HEK293 (cell line): ENCODE measurements at regions not wholly inside any gene's neighbourhood (a gene's known extent, or its start where the extent isn't known, plus 50 kb on each side); places are given as distances from the start of the nearest gene placed in this dataset.
"Not testable (repeated sequence)": the region's sequence is repeated elsewhere in the genome, so short reads cannot be mapped to it uniquely, and the experiment has no call there.

Experiments used
- CTCF ChIA-PET: fragments of 350-600 bp; formaldehyde crosslinking; extraction: SDS; loops from one replicate; lab custom pipeline; 2021; ENCODE audit warnings: antibody characterized with exemption; lab: Yijun Ruan, JAX
- POLR2A ChIA-PET: fragments of 300-600 bp; formaldehyde crosslinking; extraction: SDS; loops from one replicate; lab custom pipeline; 2020; ENCODE audit warnings: antibody characterized with exemption, inconsistent platforms; lab: Yijun Ruan, JAX
- H3K27ac ChIP-seq: fragments of 200-500 bp; sonication (Bioruptor generic); 2 replicates; pipeline ENCODE4 v1.5.1; 2014; ENCODE audit warnings: low read depth, low read length, control low read depth, inconsistent platforms; ENCODE audit errors: extremely low read depth
- H3K36me3 ChIP-seq, 2 experiments: fragments of 200-500 bp in 1 of 2; sonication (Bioruptor generic) in 1 of 2; 1 replicate in 1 of 2; 2 replicates in 1 of 2; pipeline ENCODE4 v1.5.1; 2014 to 2017; ENCODE audit warnings: inconsistent platforms in 2 of 2, low read length in 2 of 2; ENCODE audit not compliant: control insufficient read depth in 2 of 2, insufficient read depth in 1 of 2
- H3K4me1 ChIP-seq: fragments of 200-500 bp; sonication (Bioruptor generic); 2 replicates; pipeline ENCODE4 v1.5.1; 2014; ENCODE audit warnings: mild to moderate bottlenecking, low read length, inconsistent platforms; ENCODE audit not compliant: control insufficient read depth, insufficient read depth
- H3K4me3 ChIP-seq: 2 replicates; pipeline ENCODE4 v1.5.1; 2011; ENCODE audit warnings: low read depth, mild to moderate bottlenecking, control low read depth, low read length, moderate library complexity
- H3K9me3 ChIP-seq: fragments of 200-500 bp; sonication (Bioruptor generic); 2 replicates; pipeline ENCODE4 v1.5.1; 2014; ENCODE audit warnings: low read depth, low read length, inconsistent platforms; ENCODE audit not compliant: control insufficient read depth, insufficient read depth
- ELK4 ChIP-seq: IDR thresholded peaks from 2 replicates; pipeline ENCODE4 v1.6.1; 2011; ENCODE audit warnings: mild to moderate bottlenecking, low read depth, low read length, borderline replicate concordance
- FEZF1 ChIP-seq: fragments of 450-650 bp; formaldehyde crosslinking; IDR thresholded peaks from 2 replicates; pipeline ENCODE4 v1.5.1; 2016; ENCODE audit warnings: missing biosample characterization, missing genetic modification characterization
- KLF1 ChIP-seq: fragments of 450-650 bp; formaldehyde crosslinking; IDR thresholded peaks from 2 replicates; pipeline ENCODE4 v1.5.1; 2016; ENCODE audit warnings: missing biosample characterization, missing genetic modification characterization
- KLF7 ChIP-seq: fragments of 450-650 bp; formaldehyde crosslinking; IDR thresholded peaks from 2 replicates; pipeline ENCODE4 v1.5.1; 2016; ENCODE audit warnings: missing biosample characterization, missing genetic modification characterization, borderline replicate concordance
- REPIN1 ChIP-seq: fragments of 450-650 bp; formaldehyde crosslinking; IDR thresholded peaks from 2 replicates; pipeline ENCODE4 v1.5.1; 2017; ENCODE audit warnings: missing biosample characterization, missing genetic modification characterization, low read depth
- SCRT2 ChIP-seq: fragments of 450-650 bp; formaldehyde crosslinking; IDR thresholded peaks from 2 replicates; pipeline ENCODE4 v1.5.1; 2016; ENCODE audit warnings: missing biosample characterization, missing genetic modification characterization
- TCF7L2 ChIP-seq: IDR thresholded peaks from 2 replicates; pipeline ENCODE4 v1.6.1; 2011; ENCODE audit warnings: low read depth, mild to moderate bottlenecking, inconsistent platforms, low read length, moderate library complexity, borderline replicate concordance
- YY1 ChIP-seq: fragments of 450-650 bp; formaldehyde crosslinking; IDR thresholded peaks from 2 replicates; pipeline ENCODE4 v1.5.1; 2018; ENCODE audit warnings: missing biosample characterization, missing genetic modification characterization
- ZNF146 ChIP-seq: fragments of 450-650 bp; formaldehyde crosslinking; IDR thresholded peaks from 2 replicates; pipeline ENCODE4 v1.5.1; 2016; ENCODE audit warnings: missing biosample characterization, missing genetic modification characterization
- ZNF169 ChIP-seq: fragments of 450-650 bp; formaldehyde crosslinking; IDR thresholded peaks from 2 replicates; pipeline ENCODE4 v1.5.1; 2016; ENCODE audit warnings: missing biosample characterization, missing genetic modification characterization
- ZNF175 ChIP-seq: fragments of 450-650 bp; formaldehyde crosslinking; IDR thresholded peaks from 2 replicates; pipeline ENCODE4 v1.5.1; 2016; ENCODE audit warnings: missing biosample characterization, missing genetic modification characterization
- ZNF23 ChIP-seq: fragments of 450-650 bp; formaldehyde crosslinking; IDR thresholded peaks from 2 replicates; pipeline ENCODE4 v1.5.1; 2016; ENCODE audit warnings: missing biosample characterization, missing genetic modification characterization, borderline replicate concordance
- ZNF292 ChIP-seq: fragments of 450-650 bp; formaldehyde crosslinking; IDR thresholded peaks from 2 replicates; pipeline ENCODE4 v1.5.1; 2016; ENCODE audit warnings: low read depth, missing biosample characterization, missing genetic modification characterization, borderline replicate concordance
- ZNF354C ChIP-seq: fragments of 450-650 bp; formaldehyde crosslinking; IDR thresholded peaks from 2 replicates; pipeline ENCODE4 v1.5.1; 2016; ENCODE audit warnings: missing biosample characterization, missing genetic modification characterization, low read depth, borderline replicate concordance
- ZNF488 ChIP-seq: fragments of 450-650 bp; formaldehyde crosslinking; IDR thresholded peaks from 2 replicates; pipeline ENCODE4 v1.5.1; 2016; ENCODE audit warnings: missing biosample characterization, missing genetic modification characterization
- ZNF521 ChIP-seq: fragments of 450-650 bp; formaldehyde crosslinking; IDR thresholded peaks from 2 replicates; pipeline ENCODE4 v1.5.1; 2017; ENCODE audit warnings: missing biosample characterization, mild to moderate bottlenecking, missing genetic modification characterization
- ZNF623 ChIP-seq: fragments of 450-650 bp; formaldehyde crosslinking; IDR thresholded peaks from 2 replicates; pipeline ENCODE4 v1.5.1; 2016; ENCODE audit warnings: missing biosample characterization, missing genetic modification characterization
- ZNF664 ChIP-seq: fragments of 450-650 bp; formaldehyde crosslinking; IDR thresholded peaks from 2 replicates; pipeline ENCODE4 v1.5.1; 2016; ENCODE audit warnings: missing biosample characterization, missing genetic modification characterization
- ZNF701 ChIP-seq: fragments of 450-650 bp; formaldehyde crosslinking; IDR thresholded peaks from 2 replicates; pipeline ENCODE4 v1.5.1; 2016; ENCODE audit warnings: missing biosample characterization, missing genetic modification characterization
- TF ChIP-seq, protein P1 (sequence below): fragments of 450-650 bp; formaldehyde crosslinking; IDR thresholded peaks from 2 replicates; pipeline ENCODE4 v1.5.1; 2016; ENCODE audit warnings: missing biosample characterization, missing genetic modification characterization
- TF ChIP-seq, protein P2 (sequence below): fragments of 450-650 bp; formaldehyde crosslinking; IDR thresholded peaks from 2 replicates; pipeline ENCODE4 v1.5.1; 2016; ENCODE audit warnings: missing biosample characterization, missing genetic modification characterization

DNA sequence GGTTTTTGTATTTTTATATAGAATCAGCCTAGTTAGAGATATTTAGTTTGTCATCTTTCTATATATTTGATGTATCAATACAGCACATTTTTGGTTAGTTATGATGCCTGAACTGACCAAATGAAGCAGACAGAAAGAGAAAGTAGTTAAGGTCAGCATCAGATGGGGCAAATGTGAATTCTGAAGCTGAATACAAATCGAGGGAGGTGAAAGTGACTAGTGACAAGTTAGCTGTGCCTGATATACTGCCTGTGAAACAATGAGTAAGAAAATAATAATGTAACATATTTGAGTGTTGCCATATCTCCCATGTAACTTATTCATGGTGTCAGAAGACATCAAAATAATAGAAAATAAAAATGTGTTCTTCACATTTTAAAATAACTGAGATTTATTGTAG lies 680.3 kb upstream of the SEMA6D start:
- POLR2A ChIA-PET, result no interaction called here
- H3K27ac ChIP-seq, result no peak overlapping the region
- H3K36me3 ChIP-seq, result no peaks in the 10 kb centered on the region
- H3K4me3 ChIP-seq, result no peak overlapping the region
- CTCF ChIA-PET, result no interaction called here
- H3K9me3 ChIP-seq, result no peaks in the 10 kb centered on the region
- TF ChIP-seq ZNF488, result no peak
- no peaks in the 10 kb centered on the region for H3K4me1 ChIP-seq

DNA sequence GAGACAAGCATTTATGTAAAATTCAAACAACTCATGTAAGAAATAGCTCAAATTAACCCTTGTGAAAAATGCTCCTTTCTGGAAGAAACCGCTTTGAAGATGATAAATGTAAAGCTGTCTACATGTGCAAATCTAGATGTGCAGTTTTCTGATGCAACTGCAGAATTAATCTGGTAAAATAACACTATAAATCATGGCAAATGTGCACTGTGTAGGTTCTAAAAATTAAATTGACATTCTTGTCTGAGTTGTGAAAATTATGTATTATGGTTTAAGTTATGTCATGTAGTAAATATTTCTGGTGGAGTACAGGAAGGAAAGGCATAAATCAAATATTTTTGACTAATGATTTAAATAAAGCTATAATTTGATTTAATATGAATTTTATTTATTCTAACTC lies 678.1 kb upstream of the SEMA6D start:
- H3K4me1 ChIP-seq, result no peaks in the 10 kb centered on the region
- H3K36me3 ChIP-seq, result no peaks in the 10 kb centered on the region
- CTCF ChIA-PET, result no interaction called here
- TF ChIP-seq ELK4, result no peak
- TF ChIP-seq ZNF146, result no peak
- TF ChIP-seq YY1 (tag by site-specific recombination), result no peak
- no peak for TF ChIP-seq ZNF292 (tag by site-specific recombination)
- no peak for TF ChIP-seq KLF7 (tag by site-specific recombination)
- TF ChIP-seq FEZF1 (tag by site-specific recombination), result no peak
- no peak for TF ChIP-seq ZNF175 (tag by site-specific recombination)
- H3K9me3 ChIP-seq, result no peaks in the 10 kb centered on the region
- no peak overlapping the region for H3K4me3 ChIP-seq
- POLR2A ChIA-PET, result no interaction called here
- H3K27ac ChIP-seq, result no peak overlapping the region

GRCh38 chr15:47041301-47041700 lies 676.0 kb upstream of the SEMA6D start:
- ChIA-PET POLR2A (no interaction called here), CTCF (interaction anchor here (0.7 kb wide), 1 partner anchor 255 kb away, joined by 3 read pairs; no protein-coding TSS in a partner anchor)
- Histone ChIP-seq H3K9me3 (no peaks in the 10 kb centered on the region), H3K36me3 (no peaks in the 10 kb centered on the region), H3K27ac (no peak overlapping the region), H3K4me3 (no peak overlapping the region), H3K4me1 (no peaks in the 10 kb centered on the region)
- TF ChIP-seq ZNF23 (tag by site-specific recombination) (no peak), ZNF354C (tag by site-specific recombination) (no peak), ZNF701 (tag by site-specific recombination) (no peak), TCF7L2 (no peak), ZNF664 (tag by site-specific recombination) (no peak), ZNF169 (tag by site-specific recombination) (no peak), REPIN1 (tag by site-specific recombination) (no peak), ZNF175 (tag by site-specific recombination) (no peak), ZNF521 (tag by site-specific recombination) (no peak), ZNF623 (tag by site-specific recombination) (no peak), SCRT2 (tag by site-specific recombination) (no peak), KLF1 (tag by site-specific recombination) (no peak)
- TF ChIP-seq, protein P1, sequence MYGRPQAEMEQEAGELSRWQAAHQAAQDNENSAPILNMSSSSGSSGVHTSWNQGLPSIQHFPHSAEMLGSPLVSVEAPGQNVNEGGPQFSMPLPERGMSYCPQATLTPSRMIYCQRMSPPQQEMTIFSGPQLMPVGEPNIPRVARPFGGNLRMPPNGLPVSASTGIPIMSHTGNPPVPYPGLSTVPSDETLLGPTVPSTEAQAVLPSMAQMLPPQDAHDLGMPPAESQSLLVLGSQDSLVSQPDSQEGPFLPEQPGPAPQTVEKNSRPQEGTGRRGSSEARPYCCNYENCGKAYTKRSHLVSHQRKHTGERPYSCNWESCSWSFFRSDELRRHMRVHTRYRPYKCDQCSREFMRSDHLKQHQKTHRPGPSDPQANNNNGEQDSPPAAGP (tag by site-specific recombination), result no peak
- TF ChIP-seq, protein P2, sequence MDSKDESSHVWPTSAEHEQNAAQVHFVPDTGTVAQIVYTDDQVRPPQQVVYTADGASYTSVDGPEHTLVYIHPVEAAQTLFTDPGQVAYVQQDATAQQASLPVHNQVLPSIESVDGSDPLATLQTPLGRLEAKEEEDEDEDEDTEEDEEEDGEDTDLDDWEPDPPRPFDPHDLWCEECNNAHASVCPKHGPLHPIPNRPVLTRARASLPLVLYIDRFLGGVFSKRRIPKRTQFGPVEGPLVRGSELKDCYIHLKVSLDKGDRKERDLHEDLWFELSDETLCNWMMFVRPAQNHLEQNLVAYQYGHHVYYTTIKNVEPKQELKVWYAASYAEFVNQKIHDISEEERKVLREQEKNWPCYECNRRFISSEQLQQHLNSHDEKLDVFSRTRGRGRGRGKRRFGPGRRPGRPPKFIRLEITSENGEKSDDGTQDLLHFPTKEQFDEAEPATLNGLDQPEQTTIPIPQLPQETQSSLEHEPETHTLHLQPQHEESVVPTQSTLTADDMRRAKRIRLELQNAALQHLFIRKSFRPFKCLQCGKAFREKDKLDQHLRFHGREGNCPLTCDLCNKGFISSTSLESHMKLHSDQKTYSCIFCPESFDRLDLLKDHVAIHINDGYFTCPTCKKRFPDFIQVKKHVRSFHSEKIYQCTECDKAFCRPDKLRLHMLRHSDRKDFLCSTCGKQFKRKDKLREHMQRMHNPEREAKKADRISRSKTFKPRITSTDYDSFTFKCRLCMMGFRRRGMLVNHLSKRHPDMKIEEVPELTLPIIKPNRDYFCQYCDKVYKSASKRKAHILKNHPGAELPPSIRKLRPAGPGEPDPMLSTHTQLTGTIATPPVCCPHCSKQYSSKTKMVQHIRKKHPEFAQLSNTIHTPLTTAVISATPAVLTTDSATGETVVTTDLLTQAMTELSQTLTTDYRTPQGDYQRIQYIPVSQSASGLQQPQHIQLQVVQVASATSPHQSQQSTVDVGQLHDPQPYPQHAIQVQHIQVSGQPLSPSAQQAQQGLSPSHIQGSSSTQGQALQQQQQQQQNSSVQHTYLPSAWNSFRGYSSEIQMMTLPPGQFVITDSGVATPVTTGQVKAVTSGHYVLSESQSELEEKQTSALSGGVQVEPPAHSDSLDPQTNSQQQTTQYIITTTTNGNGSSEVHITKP (tag by site-specific recombination), result no peak

GRCh38 chr15:47047981-47048380 lies 669.3 kb upstream of the SEMA6D start:
- H3K4me3 ChIP-seq, POLR2A ChIA-PET, CTCF ChIA-PET, H3K27ac ChIP-seq, H3K36me3 ChIP-seq, H3K9me3 ChIP-seq, H3K4me1 ChIP-seq: not testable (repeated sequence)
